Iris pigment epithelial cell (primary cell): ENCODE measurements at regions not wholly inside any gene's neighbourhood (a gene's known extent, or its start where the extent isn't known, plus 50 kb on each side); places are given as distances from the start of the nearest gene placed in this dataset.
A peak's percentile ranks its signal among the peaks of the same experiment; 100 is the strongest.

ENCODE experiments used
- DNase-seq: peaks from one replicate; pipeline ENCODE4 v3.0.0-alpha.2; 2011; ENCODE audit warnings: low read depth

DNA sequence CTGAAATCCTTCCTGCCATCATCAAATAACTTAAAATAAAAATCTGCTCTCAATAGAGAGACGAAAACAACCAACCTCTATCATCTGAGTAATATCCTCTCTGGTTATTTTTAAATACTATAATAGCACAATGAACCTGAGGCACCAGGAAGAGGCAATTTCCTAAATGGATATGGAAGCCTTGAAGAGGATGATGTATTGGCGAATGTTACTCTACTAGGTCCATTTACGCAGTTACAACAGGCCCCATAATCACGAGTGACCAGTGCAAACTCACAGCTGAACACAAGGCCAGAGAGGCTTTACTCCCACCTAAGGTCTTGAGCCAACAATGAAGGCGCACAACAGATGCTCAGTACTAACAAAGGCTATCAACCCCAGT is 678.8 kb upstream of the NR3C2 start:
- DNase-seq = no peak

DNA sequence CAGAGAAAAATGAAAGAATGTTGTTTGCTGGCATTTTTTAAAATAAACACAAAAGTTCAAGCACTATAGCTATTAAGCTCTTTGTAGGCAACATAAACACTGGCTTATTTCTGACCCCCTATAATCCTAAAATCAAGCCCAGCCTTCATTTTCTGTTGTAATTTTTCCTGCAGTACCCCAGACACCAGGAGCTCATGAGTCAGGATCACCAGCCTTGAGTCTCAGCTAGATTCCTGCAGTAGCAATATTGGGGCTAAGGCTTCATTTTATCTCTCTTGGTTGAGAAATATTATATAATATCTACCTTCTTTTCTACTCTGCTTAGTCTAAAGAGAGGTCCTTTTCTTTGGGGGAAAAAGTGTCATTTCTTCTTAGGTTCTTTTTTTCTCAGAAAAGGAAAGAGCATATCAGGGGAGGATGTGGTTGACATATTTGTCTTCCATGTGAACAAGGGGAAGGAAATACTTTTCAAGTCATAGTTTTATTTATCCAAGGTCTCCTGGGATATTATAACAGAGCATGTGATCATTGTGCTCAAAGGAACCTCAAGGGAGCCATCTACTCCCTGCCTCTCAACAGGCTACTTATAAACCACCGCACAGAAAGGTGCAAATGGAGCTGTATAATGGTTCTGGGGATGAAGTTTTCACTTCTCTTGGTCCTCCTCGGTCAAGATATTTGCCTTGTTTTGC is 678.3 kb upstream of the NR3C2 start:
- peak; percentile 44 for DNase-seq

DNA sequence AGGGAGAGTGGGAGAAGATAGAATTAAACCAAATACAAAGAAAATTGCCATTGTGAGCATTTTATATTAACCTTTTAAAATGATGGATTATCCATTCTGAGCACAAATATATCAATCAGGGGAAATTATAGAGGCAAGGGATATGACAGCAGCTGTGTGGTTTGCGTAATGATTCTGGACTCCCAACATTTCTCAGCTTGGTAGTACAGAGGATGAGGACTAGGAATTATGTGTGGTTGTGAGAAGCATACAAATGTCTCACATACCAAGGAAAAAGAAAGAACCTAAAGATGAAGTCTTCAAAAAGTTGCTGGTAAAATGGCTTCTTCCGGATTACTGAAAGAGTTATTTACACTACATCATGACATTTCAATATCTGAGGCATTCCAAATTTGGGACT is 674.6 kb upstream of the NR3C2 start:
- DNase-seq = no peak

DNA sequence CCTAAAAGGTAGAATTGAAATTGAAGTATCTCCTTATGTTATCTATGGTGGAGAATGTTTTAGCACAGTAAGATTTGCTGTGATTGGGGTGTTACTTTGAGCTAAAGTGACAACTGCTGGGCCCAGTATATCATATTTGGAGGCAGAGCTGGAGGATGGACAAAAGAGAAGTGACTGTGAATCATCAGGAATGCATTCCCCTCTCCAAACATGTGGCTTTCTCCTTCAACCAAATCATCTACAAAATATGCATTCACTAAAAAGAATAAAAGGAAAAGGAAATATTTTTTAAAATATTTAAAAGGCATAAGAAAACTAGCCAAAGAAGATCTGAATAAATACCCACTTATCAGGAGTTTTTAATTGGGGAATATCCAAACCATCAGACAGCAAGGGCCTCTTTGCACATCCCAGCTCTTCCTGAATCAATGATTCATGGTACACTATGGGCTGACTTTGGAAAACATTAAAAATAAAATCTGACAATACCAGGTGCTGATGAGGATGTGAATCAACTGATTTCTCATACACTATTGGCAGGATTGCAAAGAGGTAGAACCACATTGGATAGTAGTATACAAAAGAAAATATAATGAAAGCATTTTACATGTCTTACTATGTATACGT is 671.7 kb upstream of the NR3C2 start:
- DNase-seq = peak; percentile 62

DNA sequence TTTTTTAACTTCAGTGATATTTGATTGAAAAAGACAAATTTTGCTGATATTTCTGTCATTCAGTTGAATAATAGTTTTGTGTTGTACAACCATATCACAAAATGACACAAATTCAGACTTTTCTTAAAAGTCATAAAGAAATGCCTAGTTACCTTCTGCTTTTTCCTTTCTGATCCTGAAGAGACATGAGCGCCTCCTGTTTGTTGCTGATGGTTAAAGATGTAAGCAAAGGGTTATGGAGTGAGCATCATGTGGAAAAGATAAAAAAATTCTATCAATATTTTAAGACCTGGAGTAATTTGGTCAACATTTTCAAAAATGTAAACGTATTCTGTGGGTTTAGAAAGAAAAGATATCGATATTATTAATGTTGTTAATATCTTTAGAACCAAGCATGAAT is 669.9 kb upstream of the NR3C2 start:
- DNase-seq = no peak

DNA sequence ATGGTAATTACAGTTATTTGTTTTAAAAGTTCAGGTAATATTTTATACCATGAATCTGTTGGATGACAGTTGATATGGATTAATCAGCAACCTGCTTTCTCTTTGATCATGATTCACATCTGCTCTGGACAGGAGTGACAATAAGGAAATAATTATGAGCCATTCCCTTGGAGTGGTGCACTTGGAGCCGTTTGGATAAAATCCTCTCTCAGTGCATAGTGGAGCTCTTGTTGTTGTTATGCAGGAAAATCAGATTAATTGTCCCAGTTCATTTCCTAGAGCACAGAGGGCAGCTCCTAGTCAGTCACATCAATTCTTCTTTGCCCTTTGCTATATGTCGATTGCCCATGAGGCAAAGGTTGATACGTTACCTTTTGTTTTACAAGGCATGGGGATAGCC is 668.3 kb upstream of the NR3C2 start:
- no peak for DNase-seq

DNA sequence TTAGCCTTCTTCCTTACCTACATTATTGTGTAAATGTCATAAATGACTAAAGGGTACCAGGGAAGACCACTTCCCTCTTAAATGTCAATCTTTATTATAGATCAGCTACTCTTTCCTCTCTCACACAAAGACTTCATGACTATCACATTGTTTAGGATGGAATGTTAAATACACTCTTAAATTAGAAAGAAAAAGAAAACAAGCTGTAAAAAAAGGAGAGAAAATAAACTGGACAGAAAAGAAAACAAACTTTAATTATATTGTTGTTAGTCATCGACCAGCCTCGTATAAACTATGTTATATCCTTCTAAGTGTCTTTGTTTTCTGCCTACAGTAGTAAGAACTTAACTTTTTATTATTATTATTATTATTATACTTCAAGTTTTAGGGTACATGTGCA is 666.4 kb upstream of the NR3C2 start:
- peak; percentile 13 for DNase-seq

DNA sequence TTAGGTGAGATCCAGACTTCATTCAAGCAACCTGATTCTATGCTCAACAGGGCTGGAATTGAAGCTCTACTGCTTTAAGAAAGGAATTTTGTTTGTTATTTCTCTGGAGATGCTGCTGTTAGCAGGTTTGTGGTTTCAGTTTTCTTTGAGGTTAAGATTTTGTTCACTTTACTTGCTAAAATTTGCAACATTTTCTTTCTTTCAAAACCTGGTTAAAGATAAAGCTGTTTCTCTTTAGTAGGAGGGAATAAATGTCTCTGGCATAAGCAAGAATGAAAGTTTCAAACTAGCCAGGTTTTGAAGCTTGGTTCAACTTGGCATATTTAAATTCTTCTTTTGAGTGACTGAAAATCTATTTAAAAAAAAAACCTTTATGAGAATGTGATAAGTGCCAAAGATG is 660.6 kb upstream of the NR3C2 start:
- peak; percentile 17 for DNase-seq

DNA sequence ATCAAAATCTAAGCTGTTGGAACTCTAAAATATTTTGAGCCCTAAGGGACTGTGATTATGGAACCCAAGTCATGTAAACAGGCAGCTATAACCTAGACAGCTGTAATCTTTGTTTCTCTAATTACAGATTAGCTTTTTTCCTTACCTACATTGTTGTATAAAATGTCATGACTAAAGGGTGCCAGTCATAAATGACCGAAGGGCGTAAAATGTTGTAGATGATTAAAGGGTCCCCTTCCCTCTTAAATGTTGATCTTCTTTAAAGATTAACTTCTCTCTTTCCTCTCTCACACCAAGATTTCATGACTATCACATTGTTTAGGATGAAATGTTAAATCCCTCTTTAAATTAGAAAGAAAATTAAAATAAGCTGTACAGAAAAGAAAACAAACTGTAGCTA is 659.4 kb upstream of the NR3C2 start:
- no peak for DNase-seq

DNA sequence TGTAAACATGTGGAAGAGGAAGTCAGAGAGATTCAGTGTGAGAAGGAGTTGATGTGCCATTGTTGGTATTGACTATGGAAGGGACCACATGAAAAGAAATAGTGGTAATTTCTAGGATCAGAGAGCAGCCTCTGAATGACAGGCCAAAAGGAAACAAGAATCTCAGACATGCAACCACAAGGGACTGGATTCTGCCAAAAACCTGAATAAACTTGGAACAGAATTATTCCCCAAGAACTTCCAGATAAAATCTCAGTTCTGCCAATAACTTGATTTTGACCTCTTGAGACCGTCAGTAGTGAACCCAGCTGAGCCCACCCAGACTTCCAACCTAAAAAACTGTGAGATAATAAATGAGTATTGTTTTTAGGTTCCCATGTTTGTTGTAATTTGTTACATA is 653.6 kb upstream of the NR3C2 start:
- DNase-seq = peak; percentile 27

DNA sequence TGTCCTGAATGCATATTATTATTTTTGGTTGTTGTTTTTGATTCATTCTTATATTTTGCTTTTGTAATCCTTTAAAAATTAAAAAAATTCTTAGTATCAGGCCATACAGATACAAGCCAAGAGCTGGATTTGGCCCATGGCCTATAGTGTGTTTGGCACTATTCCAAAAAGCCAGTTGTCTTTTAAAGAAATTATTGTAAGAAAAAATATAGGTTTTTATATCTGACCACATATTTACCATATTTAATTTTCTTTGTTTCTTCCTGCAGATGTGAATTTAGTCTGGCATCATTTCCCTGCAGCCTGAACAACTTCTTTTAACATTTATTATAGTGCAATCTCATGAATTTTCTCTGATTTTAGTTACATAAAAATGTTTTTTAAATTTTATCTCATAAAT is 652.8 kb upstream of the NR3C2 start:
- DNase-seq = no peak

DNA sequence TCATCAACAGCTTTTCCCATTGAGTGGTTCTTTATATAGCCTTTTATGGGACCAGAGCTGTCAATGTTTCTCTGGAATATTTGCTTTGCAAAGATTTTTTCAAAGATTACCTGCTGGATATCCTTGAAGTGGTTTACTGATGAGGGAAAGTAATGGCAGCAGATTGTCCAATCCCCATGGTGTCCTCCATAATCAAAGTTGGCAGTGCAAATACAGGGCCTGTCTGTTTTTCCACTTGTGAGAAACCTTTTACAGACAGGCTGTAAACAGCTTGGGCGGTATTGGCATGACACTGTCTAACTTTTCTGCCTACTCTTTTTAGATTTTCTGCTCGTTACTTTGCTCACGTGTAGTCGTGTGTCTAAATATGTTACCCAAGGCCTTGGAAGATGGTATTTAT is 641.9 kb upstream of the NR3C2 start:
- DNase-seq = no peak

DNA sequence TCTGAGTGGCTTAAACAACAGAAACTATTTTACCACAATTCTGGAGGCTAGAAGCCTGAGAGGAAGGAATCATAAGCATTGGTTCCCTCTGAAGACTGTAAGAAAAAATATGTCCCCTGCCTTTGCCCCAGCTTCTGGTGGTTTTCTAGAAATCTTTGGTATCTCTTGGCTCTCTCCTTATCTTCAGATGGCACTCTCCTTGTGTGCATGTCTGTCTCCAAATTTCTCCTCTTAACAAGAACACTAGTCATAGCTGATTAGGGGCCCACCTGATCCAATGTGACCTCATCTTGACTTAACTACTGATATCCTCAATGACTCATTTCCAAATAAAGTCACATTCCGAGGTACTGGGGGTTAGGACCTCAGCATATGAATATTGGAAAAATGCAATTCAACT is 635.0 kb upstream of the NR3C2 start:
- DNase-seq = peak; percentile 1

DNA sequence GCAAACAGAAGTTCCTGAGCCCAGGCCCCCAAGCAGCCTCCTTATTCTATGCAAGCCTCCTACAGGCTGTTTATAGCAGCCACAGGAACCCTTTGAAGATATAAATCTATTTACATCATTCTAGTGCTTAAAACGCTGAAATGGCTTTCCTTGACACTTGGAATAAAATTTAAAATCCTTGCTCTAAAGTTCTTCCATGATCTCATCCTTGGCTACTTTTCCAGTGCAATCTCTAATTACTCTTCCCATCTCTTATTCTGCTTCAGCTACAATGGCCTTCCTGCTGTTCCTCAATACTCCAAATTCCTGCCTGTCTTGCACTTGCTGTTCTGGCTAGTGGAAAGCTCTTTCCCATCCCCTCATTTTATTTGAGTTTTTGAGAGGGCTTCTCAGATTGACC is 634.2 kb upstream of the NR3C2 start:
- no peak for DNase-seq

DNA sequence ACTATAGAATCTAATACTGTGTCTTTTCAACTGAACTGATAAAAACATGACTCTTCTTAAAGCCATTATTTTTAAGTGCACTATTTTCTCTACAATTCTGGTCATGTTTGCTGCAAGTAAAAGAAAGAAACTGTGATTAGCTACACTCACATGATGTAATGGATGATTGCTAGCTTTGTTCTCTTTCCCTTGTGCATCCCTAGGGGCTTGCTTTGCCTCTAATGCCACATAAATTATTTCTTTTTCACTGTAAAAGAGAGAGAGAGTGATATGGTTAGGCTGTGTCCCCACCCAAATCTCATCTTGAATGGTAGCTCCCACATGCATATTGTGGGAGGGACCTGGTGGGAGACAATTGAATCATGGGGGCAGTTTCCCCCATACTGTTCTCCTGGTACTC is 630.2 kb upstream of the NR3C2 start:
- no peak for DNase-seq

DNA sequence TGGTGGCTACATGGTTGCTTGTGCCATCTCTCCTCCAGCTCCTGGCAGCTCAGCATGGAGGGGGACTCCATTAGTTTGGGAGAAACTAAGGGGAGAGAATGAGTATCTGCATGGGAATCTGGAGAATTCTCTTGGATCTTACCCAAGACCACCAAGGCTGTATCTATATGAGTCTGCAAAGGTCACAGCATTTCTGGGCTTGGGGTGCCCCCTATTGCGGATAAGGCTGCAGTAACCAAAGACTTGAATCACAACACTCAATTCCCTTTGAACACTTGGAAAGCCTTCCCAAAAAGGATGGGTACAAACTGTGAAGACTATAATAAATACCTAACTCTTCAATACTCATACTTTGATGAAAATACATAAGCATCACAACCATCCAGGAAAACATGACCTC is 623.5 kb upstream of the NR3C2 start:
- no peak for DNase-seq

DNA sequence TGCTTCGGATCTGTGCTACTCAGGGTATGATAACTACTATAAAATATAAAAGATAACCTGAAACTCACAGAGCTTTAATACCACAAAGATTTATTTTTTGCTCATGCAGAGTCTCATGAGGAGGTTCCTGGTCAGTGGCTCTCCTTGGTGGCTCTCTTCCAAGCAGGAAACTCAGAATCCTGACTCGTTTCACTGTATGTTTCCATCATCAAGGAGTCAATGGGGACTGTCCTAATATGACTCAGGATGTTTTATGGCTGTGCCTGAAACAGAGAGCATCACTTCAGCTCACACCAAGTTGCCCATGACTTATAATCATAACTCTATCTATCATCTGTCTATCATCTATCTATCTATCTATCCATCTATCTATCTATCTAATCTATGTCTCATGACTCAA is 620.8 kb upstream of the NR3C2 start:
- no peak for DNase-seq

DNA sequence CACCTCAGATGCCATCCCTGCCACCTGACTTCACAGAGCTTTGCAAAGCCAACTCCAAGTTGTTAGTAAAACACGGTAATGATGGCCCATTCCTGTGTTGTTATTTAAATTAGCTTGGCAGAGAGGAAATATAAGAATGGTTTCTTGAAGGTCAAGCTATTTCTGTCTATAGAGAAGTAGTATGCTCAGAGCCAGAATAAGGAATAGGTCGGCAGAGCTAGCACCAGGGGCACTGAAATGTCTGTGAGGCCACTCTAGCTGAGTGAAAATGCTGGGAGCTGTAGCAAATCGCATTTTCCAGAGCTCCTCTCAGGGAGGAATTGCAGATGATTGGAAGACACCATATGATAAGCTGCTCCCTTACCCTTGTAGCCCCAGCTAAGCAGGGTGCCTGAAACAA is 615.4 kb upstream of the NR3C2 start:
- DNase-seq = no peak

DNA sequence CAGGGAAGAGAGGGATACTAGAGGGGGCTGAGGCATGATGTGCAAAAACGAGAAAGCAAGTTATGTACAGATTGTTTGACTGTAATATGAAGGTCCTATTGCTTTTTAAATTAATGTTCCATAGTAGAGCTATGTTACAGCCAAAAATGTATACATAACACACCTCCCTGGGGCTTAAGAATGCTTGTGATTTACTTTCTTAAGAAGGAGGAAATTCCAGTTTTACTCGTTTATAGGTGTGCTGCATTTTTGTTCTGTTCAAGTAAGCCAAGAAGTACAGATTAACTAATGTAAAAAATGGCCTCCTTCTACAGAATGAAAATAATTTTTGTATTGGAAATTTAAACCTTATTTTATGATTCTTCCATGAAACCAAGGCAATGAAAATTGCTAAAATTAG is 614.4 kb upstream of the NR3C2 start:
- no peak for DNase-seq

DNA sequence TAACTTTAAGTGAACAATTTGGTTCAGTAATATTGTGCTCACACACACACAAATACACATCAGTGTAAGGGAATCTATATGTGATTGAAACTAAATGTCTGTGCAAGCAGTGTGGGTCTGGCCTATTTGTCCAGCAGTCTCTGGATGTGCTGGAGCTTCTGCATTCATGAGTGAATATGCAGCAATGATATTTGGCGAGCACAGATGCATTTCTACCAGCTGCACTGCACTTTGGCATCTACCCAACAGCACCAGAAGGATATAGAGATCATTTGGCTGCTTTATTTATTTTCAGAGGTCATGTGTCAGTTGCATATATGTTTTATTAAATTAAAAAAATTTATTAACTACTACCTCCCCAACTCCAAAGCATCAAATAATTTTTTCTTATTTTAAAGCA is 613.4 kb upstream of the NR3C2 start:
- DNase-seq = no peak

DNA sequence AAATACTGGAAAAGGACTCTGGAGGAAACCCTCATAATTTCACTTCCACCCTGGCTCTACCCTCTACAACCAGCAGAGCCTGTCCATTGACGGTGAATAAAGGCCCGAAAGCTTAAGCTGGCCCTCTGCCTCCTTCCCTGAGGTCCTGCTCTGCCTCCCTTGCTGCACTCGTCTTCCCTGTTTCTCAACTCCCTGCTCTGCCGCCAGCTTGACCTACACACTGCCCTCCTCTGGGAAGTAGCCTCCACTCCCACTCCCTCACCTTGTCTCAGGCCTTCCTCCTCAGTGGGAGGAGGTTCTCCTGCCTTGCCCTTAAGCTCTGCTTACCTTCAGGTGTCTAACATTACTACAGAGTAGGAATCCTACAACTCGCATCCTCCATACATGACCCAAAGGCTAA is 608.6 kb upstream of the NR3C2 start:
- DNase-seq = no peak

DNA sequence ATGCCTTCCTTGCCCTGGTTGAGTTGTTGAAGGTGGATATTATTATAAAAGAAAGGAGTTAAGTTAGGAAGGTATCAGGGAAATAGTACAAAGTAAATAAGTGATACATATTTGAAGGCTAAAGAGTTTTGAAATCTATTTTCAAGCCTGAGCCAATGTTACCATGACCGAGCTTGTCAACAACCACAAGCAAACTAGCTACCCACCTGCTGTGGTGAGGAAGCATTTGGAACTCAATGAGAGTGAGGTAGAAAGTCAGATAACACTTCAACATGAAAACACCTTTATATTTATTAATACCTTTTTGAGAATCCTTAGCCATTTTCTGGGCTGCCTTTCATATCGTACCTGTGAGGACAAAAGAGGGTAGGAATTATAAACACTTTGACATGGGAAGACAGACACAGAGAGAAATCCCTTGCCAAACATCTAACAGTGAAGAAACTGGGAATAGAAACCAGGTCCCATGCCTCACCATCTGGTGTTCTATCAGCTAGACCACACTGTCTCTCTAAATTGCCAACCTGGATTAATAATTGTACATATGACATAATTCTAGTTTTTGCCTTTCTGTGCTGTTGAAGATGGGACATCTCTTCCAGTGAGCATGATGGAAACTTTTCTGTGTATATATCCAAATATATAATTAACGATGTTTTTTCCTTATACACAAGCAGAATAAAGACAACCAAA is 606.4 kb upstream of the NR3C2 start:
- no peak for DNase-seq

DNA sequence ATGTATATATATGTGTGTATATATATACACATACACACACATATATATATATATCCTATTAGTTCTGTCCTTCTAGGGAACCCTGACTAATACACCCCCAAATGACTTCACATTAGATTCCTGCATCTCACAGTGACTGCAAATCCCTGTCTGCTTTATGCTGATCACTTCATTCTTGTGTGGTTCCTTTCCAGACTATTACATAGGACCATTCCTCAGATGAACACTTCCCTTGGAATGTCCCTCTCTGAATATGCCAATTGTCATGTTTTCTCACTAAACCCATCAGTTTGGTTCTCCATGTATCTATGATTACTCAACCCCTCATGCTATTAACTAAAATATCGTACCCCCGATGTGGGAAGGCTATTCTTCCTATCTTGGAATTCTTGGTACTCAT is 605.2 kb upstream of the NR3C2 start:
- DNase-seq = no peak

DNA sequence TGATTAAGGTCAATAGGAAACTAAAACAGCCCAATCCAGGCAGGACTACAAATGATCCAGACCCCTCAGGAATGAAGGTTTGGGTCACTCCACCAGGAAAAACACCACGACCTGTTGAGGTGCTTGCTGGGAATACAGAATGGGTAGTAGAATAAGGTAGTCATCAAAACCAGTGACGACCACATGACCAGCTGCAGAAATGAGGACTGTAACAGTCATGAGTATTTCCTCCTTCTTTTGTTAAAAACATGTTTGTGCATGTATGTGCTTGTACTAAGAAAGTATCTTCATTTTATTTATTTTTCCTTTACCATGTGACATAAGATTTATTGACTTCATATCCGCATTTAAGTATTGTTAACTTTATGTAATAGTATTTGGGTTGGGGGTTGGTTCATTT is 603.5 kb upstream of the NR3C2 start:
- no peak for DNase-seq
